Smooth muscle cell (in vitro differentiated cells): ENCODE measurements at regions not wholly inside any gene's neighbourhood (a gene's known extent, or its start where the extent isn't known, plus 50 kb on each side); places are given as distances from the start of the nearest gene placed in this dataset.

Experiments used
- DNase-seq: peaks from one replicate; lab custom pipeline; 2025; ENCODE audit not compliant: unreplicated experiment; lab: John Stamatoyannopoulos, UW
- H2AFZ ChIP-seq: fragments of 200-600 bp; sonication (generic); 2 replicates; pipeline ENCODE4 v1.6.0; 2016; ENCODE audit warnings: antibody characterized with exemption, low read depth, mild to moderate bottlenecking
- H3F3A ChIP-seq: fragments of 200-600 bp; sonication (generic); 2 replicates; pipeline ENCODE4 v1.6.0; 2017; ENCODE audit warnings: antibody characterized with exemption, low read depth
- H3K27ac ChIP-seq: fragments of 200-600 bp; sonication (generic); 2 replicates; pipeline ENCODE4 v1.5.1; 2016; ENCODE audit warnings: low read depth, mild to moderate bottlenecking
- H3K27me3 ChIP-seq: fragments of 200-600 bp; sonication (generic); 2 replicates; pipeline ENCODE4 v1.6.1; 2016; ENCODE audit warnings: low read depth, mild to moderate bottlenecking
- H3K36me3 ChIP-seq: fragments of 200-600 bp; sonication (generic); 2 replicates; pipeline ENCODE4 v1.5.1; 2016; ENCODE audit warnings: low read depth
- H3K4me1 ChIP-seq: fragments of 200-600 bp; sonication (generic); 2 replicates; pipeline ENCODE4 v1.5.1; 2016; ENCODE audit warnings: low read depth
- H3K4me2 ChIP-seq: fragments of 200-600 bp; sonication (generic); 2 replicates; pipeline ENCODE4 v1.6.0; 2016; ENCODE audit warnings: mild to moderate bottlenecking
- H3K4me3 ChIP-seq: fragments of 200-600 bp; sonication (generic); 2 replicates; pipeline ENCODE4 v1.5.1; 2016; ENCODE audit warnings: mild to moderate bottlenecking
- H3K79me2 ChIP-seq: fragments of 200-600 bp; sonication (generic); 2 replicates; pipeline ENCODE4 v1.6.0; 2016; ENCODE audit warnings: low read depth, mild to moderate bottlenecking
- H3K9ac ChIP-seq: fragments of 200-600 bp; sonication (generic); 2 replicates; pipeline ENCODE4 v1.6.0; 2016; ENCODE audit warnings: low read depth
- H3K9me3 ChIP-seq: fragments of 200-600 bp; sonication (generic); replicated peaks from 2 replicates; pipeline ENCODE4 v1.5.1; 2016; ENCODE audit warnings: low read depth
- H4K20me1 ChIP-seq: fragments of 200-600 bp; sonication (generic); 2 replicates; pipeline ENCODE4 v1.6.0; 2016; ENCODE audit warnings: low read depth
- WGBS: methylation state at CpG from one replicate; pipeline ENCODE4 v1.1.7; 2016; ENCODE audit warnings: low lambda C conversion rate; 5-methylcytosine and 5-hydroxymethylcytosine counted together
- TF ChIP-seq, protein P1 (sequence below): fragments of 200-600 bp; sonication (generic); IDR thresholded peaks from 2 replicates; pipeline ENCODE4 v1.5.1; 2017; ENCODE audit warnings: borderline replicate concordance, mild to moderate bottlenecking, antibody characterized with exemption; ENCODE audit not compliant: insufficient read depth, poor library complexity, severe bottlenecking

DNA sequence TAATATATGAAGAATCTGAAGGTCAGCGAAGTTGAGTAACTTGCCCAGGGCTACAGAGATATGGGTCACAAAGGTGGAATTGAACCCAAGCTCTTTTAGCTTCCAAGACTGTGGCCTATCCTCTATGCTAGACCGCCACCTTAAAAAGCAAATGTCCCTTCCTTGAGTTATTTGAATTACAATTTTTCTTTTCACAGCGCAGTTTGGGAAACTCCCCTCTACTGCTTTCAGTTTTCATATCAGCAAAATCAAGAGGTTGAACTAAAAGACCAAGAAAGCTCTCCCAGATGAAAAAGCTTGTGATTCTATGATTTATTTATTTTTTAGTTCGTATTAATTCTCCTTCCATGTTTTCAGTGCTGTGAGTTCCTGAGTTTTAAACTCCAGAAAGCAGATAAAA lies 174.5 kb upstream of the C1QTNF7 start:
- Histone ChIP-seq H3K4me1 (no peaks in the 10 kb centered on the region), H3K4me3 (no peak overlapping the region), H4K20me1 (no peaks in the 10 kb centered on the region), H3K9me3 (no peaks in the 10 kb centered on the region), H3K79me2 (no peaks in the 10 kb centered on the region), H3K27ac (no peak overlapping the region), H3K4me2 (no peak overlapping the region), H3K36me3 (no peaks in the 10 kb centered on the region), H3K27me3 (no peaks in the 10 kb centered on the region), H2AFZ (no peak overlapping the region), H3K9ac (no peak overlapping the region), H3F3A (no peaks in the 10 kb centered on the region)
- 96% methylated on average over 4 of the region's 4 CpGs for whole genome bisulfite sequencing
- TF ChIP-seq, protein P1, sequence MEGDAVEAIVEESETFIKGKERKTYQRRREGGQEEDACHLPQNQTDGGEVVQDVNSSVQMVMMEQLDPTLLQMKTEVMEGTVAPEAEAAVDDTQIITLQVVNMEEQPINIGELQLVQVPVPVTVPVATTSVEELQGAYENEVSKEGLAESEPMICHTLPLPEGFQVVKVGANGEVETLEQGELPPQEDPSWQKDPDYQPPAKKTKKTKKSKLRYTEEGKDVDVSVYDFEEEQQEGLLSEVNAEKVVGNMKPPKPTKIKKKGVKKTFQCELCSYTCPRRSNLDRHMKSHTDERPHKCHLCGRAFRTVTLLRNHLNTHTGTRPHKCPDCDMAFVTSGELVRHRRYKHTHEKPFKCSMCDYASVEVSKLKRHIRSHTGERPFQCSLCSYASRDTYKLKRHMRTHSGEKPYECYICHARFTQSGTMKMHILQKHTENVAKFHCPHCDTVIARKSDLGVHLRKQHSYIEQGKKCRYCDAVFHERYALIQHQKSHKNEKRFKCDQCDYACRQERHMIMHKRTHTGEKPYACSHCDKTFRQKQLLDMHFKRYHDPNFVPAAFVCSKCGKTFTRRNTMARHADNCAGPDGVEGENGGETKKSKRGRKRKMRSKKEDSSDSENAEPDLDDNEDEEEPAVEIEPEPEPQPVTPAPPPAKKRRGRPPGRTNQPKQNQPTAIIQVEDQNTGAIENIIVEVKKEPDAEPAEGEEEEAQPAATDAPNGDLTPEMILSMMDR: no peak
- no peak for DNase-seq

DNA sequence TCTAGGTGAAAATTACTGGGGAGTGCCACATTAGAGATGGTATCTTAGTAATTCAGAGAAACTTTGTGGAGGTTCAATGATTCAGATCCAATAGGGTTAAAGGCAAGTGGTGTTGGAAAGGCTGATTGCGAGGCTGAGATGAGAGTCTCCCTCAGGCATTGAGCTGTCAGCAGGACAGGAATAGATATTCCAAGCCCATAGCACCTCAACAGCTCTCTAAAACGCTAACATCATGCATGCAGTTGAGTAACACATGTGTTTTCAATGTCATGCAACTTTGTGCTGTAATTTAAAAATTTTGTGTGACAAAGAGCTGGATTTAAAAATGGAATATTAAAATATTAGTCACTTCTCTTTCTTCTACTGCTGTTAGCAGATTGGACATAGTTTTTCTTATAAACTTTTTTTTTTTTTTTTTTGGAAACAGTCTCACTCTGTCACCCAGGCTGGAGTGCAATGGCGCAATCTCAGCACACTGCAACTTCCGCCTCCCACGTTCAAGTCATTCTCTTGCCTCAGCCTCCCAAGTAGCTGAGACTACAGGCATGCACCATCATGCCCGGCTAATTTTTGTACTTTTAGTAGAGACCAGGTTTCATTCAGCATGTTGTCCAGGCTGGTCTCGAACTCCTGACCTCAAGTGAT lies 173.5 kb upstream of the C1QTNF7 start:
- H3K4me3 ChIP-seq: no peak overlapping the region
- H3K27me3 ChIP-seq: no peaks in the 10 kb centered on the region
- H3K79me2 ChIP-seq: no peaks in the 10 kb centered on the region
- H3F3A ChIP-seq: no peaks in the 10 kb centered on the region
- no peak overlapping the region for H3K27ac ChIP-seq
- H3K4me1 ChIP-seq: no peaks in the 10 kb centered on the region
- TF ChIP-seq, protein P1: no peak
- H3K4me2 ChIP-seq: no peak overlapping the region
- no peaks in the 10 kb centered on the region for H3K36me3 ChIP-seq
- H4K20me1 ChIP-seq: no peaks in the 10 kb centered on the region
- H3K9ac ChIP-seq: no peak overlapping the region
- DNase-seq: no peak
- H3K9me3 ChIP-seq: no peaks in the 10 kb centered on the region
- WGBS: 77% methylated on average over 7 of the region's 7 CpGs
- H2AFZ ChIP-seq: no peak overlapping the region

DNA sequence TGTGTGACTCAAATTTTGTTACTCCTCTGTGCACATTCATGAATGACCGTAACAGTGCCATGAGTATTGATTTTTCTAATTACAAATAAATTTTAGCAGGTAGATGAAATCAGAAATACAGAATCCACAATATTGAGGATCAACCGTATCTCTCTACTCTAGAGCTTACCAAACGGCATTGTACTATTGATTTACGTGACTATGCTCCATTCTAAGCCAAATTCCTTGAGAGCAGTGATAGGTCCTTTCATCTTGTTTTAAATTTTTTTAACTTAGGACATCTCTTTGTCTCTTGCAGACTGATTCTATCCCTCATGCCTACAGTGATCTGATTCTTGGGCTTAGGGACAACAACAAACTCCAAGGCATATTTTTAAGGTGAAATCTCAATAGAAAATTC lies 172.3 kb upstream of the C1QTNF7 start:
- Histone ChIP-seq H4K20me1 (no peaks in the 10 kb centered on the region), H3K27me3 (no peaks in the 10 kb centered on the region), H3K36me3 (no peaks in the 10 kb centered on the region), H3F3A (no peaks in the 10 kb centered on the region), H3K9ac (no peak overlapping the region), H3K79me2 (no peaks in the 10 kb centered on the region), H3K27ac (no peak overlapping the region), H3K4me1 (no peaks in the 10 kb centered on the region), H2AFZ (no peak overlapping the region), H3K4me2 (no peak overlapping the region), H3K9me3 (no peaks in the 10 kb centered on the region), H3K4me3 (no peak overlapping the region)
- TF ChIP-seq, protein P1: no peak
- DNase-seq: no peak
- 76% methylated on average over 4 of the region's 4 CpGs for WGBS

DNA sequence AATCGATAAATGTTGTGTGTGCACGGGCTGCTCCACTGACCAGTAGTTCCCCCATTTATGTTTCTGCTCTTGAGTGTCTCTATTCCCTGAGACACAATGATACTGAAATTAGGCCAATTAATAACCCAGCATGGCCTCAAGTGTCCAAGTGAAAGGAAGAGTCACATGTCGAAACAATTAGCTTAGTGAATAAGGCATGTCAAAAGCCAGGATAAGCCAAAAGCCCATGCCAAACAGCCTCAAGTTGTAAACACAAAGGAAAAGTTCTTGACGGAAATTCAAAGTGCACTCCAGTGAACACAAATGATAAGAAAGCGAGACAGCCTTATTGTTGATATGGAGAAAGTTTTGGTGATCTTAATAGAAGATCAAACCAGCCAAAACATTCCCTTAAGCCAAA lies 167.1 kb upstream of the C1QTNF7 start:
- no peaks in the 10 kb centered on the region for H3K4me1 ChIP-seq
- H4K20me1 ChIP-seq: no peaks in the 10 kb centered on the region
- no peak overlapping the region for H3K4me2 ChIP-seq
- DNase-seq: no peak
- H3K9me3 ChIP-seq: peaks cover 2% of the 10 kb centered on the region
- WGBS: 72% methylated on average over 5 of the region's 5 CpGs
- no peak overlapping the region for H3K9ac ChIP-seq
- no peaks in the 10 kb centered on the region for H3K36me3 ChIP-seq
- H3K27me3 ChIP-seq: no peaks in the 10 kb centered on the region
- H3K4me3 ChIP-seq: no peak overlapping the region
- H2AFZ ChIP-seq: no peak overlapping the region
- no peaks in the 10 kb centered on the region for H3K79me2 ChIP-seq
- no peaks in the 10 kb centered on the region for H3F3A ChIP-seq
- no peak overlapping the region for H3K27ac ChIP-seq
- TF ChIP-seq, protein P1: no peak
